GM23248 (cell line): ENCODE measurements at regions not wholly inside any gene's neighbourhood (a gene's known extent, or its start where the extent isn't known, plus 50 kb on each side); places are given as distances from the start of the nearest gene placed in this dataset.

Experiments
- EZH2 ChIP-seq: fragments of 200-600 bp; sonication (generic); IDR thresholded peaks from 2 replicates; pipeline ENCODE4 v1.6.1; 2018; ENCODE audit warnings: antibody characterized with exemption, mild to moderate bottlenecking; ENCODE audit not compliant: insufficient read depth, poor library complexity, severe bottlenecking
- EZH2phosphoT487 ChIP-seq: fragments of 200-600 bp; sonication (generic); IDR thresholded peaks from 2 replicates; pipeline ENCODE4 v1.6.1; 2018; ENCODE audit warnings: antibody characterized with exemption, moderate library complexity, mild to moderate bottlenecking, low read depth; ENCODE audit not compliant: insufficient read depth

DNA sequence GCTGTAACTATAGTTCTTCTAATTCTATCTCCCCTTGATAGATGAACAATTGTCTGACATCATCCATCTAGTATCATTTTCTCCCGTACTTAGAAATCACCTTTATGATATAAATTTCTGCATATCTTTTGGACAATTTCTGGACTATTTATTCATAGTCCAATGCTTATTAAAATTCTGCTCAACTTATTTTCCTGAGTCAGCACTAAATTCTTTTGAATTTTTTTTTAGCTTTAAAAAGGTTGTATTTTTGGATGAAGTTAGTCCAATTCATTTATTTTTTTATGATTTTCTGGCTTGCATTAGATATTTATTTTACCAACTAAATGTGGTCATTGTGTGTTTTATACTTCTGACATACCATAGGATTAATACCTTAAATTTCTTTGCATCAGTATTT lies 538.5 kb upstream of the DCC start:
- TF ChIP-seq EZH2 (no peak), EZH2phosphoT487 (no peak)
